GM18498 (cell line): ENCODE measurements at regions not wholly inside any gene's neighbourhood (a gene's known extent, or its start where the extent isn't known, plus 50 kb on each side); places are given as distances from the start of the nearest gene placed in this dataset.
"Not testable (repeated sequence)": the region's sequence is repeated elsewhere in the genome, so short reads cannot be mapped to it uniquely, and the experiment has no call there.

ENCODE experiments used
- ATAC-seq: cut with Tn5 transposase; IDR thresholded peaks from one replicate; pipeline ENCODE4 v1.9.1; 2021; ENCODE audit warnings: mild to moderate bottlenecking, moderate library complexity; ENCODE audit not compliant: unreplicated experiment

- ATAC-seq, result no peak
These were observed 362.2 kb upstream of the SNX7 start for GRCh38 chr1:98299313-98299712.

GRCh38 chr1:98298319-98298718 is 363.2 kb upstream of the SNX7 start:
- no peak for ATAC-seq

GRCh38 chr1:98296681-98297080 is 364.8 kb upstream of the SNX7 start:
- no peak for ATAC-seq

- no peak for ATAC-seq
These were observed 367.4 kb upstream of the SNX7 start for GRCh38 chr1:98294127-98294526.

GRCh38 chr1:98292994-98293393 is 368.5 kb upstream of the SNX7 start:
- no peak for ATAC-seq

- no peak for ATAC-seq
These were observed 368.5 kb upstream of the DPYD start for GRCh38 chr1:98289311-98289710.

- ATAC-seq, result no peak
These were observed 367.7 kb upstream of the DPYD start for GRCh38 chr1:98288494-98288893.

GRCh38 chr1:98287626-98288025 is 366.8 kb upstream of the DPYD start:
- no peak for ATAC-seq

- peak; percentile 50 for ATAC-seq
These were observed 365.8 kb upstream of the DPYD start for GRCh38 chr1:98286656-98287055.

GRCh38 chr1:98285286-98285685 is 364.5 kb upstream of the DPYD start:
- ATAC-seq, result not testable (repeated sequence)

GRCh38 chr1:98280049-98280448 is 359.2 kb upstream of the DPYD start:
- ATAC-seq, result no peak

- no peak for ATAC-seq
These were observed 357.2 kb upstream of the DPYD start for GRCh38 chr1:98278055-98278454.

- ATAC-seq, result no peak
These were observed 356.3 kb upstream of the DPYD start for GRCh38 chr1:98277118-98277517.

- no peak for ATAC-seq
These were observed 355.7 kb upstream of the DPYD start for GRCh38 chr1:98276514-98276913.

GRCh38 chr1:98268316-98268715 is 347.5 kb upstream of the DPYD start:
- no peak for ATAC-seq

- ATAC-seq, result no peak
These were observed 346.6 kb upstream of the DPYD start for GRCh38 chr1:98267423-98267822.

GRCh38 chr1:98264727-98265126 is 343.9 kb upstream of the DPYD start:
- no peak for ATAC-seq

GRCh38 chr1:98260839-98261238 is 340.0 kb upstream of the DPYD start:
- no peak for ATAC-seq

- ATAC-seq, result no peak
These were observed 339.6 kb upstream of the DPYD start for GRCh38 chr1:98260412-98260811.

- no peak for ATAC-seq
These were observed 335.9 kb upstream of the DPYD start for GRCh38 chr1:98256700-98257099.

GRCh38 chr1:98253145-98253544 is 332.3 kb upstream of the DPYD start:
- no peak for ATAC-seq

- no peak for ATAC-seq
These were observed 330.7 kb upstream of the DPYD start for GRCh38 chr1:98251497-98251896.

- ATAC-seq, result no peak
These were observed 311.8 kb upstream of the DPYD start for GRCh38 chr1:98232678-98233077.

GRCh38 chr1:98222706-98223105 is 301.9 kb upstream of the DPYD start:
- ATAC-seq, result no peak
